HepG2 (cell line): ENCODE measurements at regions not wholly inside any gene's neighbourhood (a gene's known extent, or its start where the extent isn't known, plus 50 kb on each side); places are given as distances from the start of the nearest gene placed in this dataset.

ENCODE experiments used
- ATAC-seq: fragments of 200-7000 bp; cut with Tn5 transposase; 3 replicates; pipeline ENCODE4 v1.9.1; 2020; ENCODE audit warnings: mild to moderate bottlenecking, moderate library complexity
- BruUV-seq: library from RNA; stranded (reverse); fragments of 400-500 nt; replicated peaks from 2 replicates; lab custom pipeline; 2021; lab: Mats Ljungman, UMichigan
- CTCF ChIA-PET: fragments of 300-600 bp; formaldehyde crosslinking; extraction: SDS; loops from one replicate; lab custom pipeline; 2021; ENCODE audit warnings: low total read pairs, inconsistent platforms, low intra/inter-chr PET ratio; lab: Yijun Ruan, JAX
- POLR2A ChIA-PET: fragments of 350-600 bp; sonication (Branson Sonifier 250); formaldehyde crosslinking; loops from one replicate; lab custom pipeline; 2020; ENCODE audit warnings: antibody characterized with exemption, inconsistent platforms; lab: Yijun Ruan, JAX
- DNase-seq: peaks from one replicate; pipeline ENCODE4 v3.0.0-alpha.2; 2015; ENCODE audit warnings: low spot score
- FAIRE-seq: peaks from 3 replicates; lab custom pipeline; 2011; peaks lifted over from hg19 to GRCh38; lab: Jason Lieb, UNC
- H2AFZ ChIP-seq: one replicate; pipeline ENCODE4 v1.6.1; 2011; ENCODE audit warnings: low read length, inconsistent platforms
- H3K27ac ChIP-seq: fragments of 300-600 bp; 3 replicates; pipeline ENCODE4 v1.8.0; 2011; ENCODE audit warnings: mixed run types, mild to moderate bottlenecking, mixed read lengths, low read length, inconsistent platforms; ENCODE audit not compliant: insufficient read depth; ENCODE audit errors: extremely low read length
- H3K27me3 ChIP-seq, 2 experiments: fragments of 200-600 bp in 1 of 2; 2 replicates in 1 of 2; 3 replicates in 1 of 2; pipeline versions ENCODE4 v1.6.0 to v1.8.0; 2011; ENCODE audit warnings: low read length in 2 of 2, mild to moderate bottlenecking in 2 of 2, moderate library complexity in 2 of 2, inconsistent platforms in 1 of 2; ENCODE audit not compliant: insufficient read depth in 2 of 2, control insufficient read depth in 1 of 2
- H3K36me3 ChIP-seq, 2 experiments: fragments of 200-600 bp in 1 of 2; replicated peaks in 1 of 2; 2 replicates in 1 of 2; 3 replicates in 1 of 2; pipeline versions ENCODE4 v1.5.1 to v1.8.0; 2011; ENCODE audit warnings: low read length in 2 of 2, inconsistent platforms in 1 of 2; ENCODE audit not compliant: insufficient read depth in 2 of 2, control insufficient read depth in 1 of 2
- H3K4me1 ChIP-seq: 2 replicates; pipeline ENCODE4 v1.5.1; 2012; ENCODE audit warnings: low read length, inconsistent platforms; ENCODE audit not compliant: insufficient read depth
- H3K4me2 ChIP-seq: 2 replicates; pipeline ENCODE4 v1.6.0; 2011; ENCODE audit warnings: low read depth, low read length, inconsistent platforms
- H3K4me3 ChIP-seq, 3 experiments: fragments of 200-600 bp in 1 of 3; sonication (generic), shearing (Covaris generic) in 1 of 3; replicated peaks in 1 of 3; 2 replicates each; pipeline ENCODE4 v1.5.1; 2011 to 2016; ENCODE audit warnings: low read length in 3 of 3, inconsistent platforms in 2 of 3, low read depth in 2 of 3, mild to moderate bottlenecking in 2 of 3, control low read depth in 1 of 3, mixed read lengths in 1 of 3; ENCODE audit not compliant: insufficient read depth in 1 of 3
- H3K79me2 ChIP-seq: one replicate; pipeline ENCODE4 v1.6.1; 2011; ENCODE audit warnings: low read length, inconsistent platforms; ENCODE audit not compliant: insufficient read depth
- H3K9ac ChIP-seq: 2 replicates; pipeline ENCODE4 v1.6.0; 2011; ENCODE audit warnings: mild to moderate bottlenecking, low read depth, low read length, inconsistent platforms; ENCODE audit not compliant: insufficient read depth
- H3K9me3 ChIP-seq: 2 replicates; pipeline ENCODE4 v1.5.1; 2012; ENCODE audit warnings: mild to moderate bottlenecking, low read length
- H4K20me1 ChIP-seq: 2 replicates; pipeline ENCODE4 v1.6.0; 2011; ENCODE audit warnings: inconsistent platforms, mild to moderate bottlenecking, low read length, moderate library complexity; ENCODE audit not compliant: insufficient read depth
- ATF6 ChIP-seq: sonication (generic); formaldehyde crosslinking; conservative IDR thresholded peaks from 2 replicates; pipeline ENCODE4 v1.4.0; 2020; ENCODE audit warnings: missing genetic modification reagents
- CBX1 ChIP-seq: IDR thresholded peaks from one replicate; pipeline ENCODE4 v1.6.1; 2016; ENCODE audit warnings: antibody characterized with exemption, low read depth
- CBX5 ChIP-seq: sonication (generic); formaldehyde crosslinking; IDR thresholded peaks from 2 replicates; pipeline ENCODE4 v1.4.0; 2020; ENCODE audit warnings: missing genetic modification reagents, borderline replicate concordance
- CHCHD3 ChIP-seq: sonication (generic); formaldehyde crosslinking; IDR thresholded peaks from 2 replicates; pipeline ENCODE4 v1.8.0; 2022; ENCODE audit warnings: mild to moderate bottlenecking, missing genetic modification reagents, moderate library complexity
- HNRNPUL1 ChIP-seq: fragments of 200-400 bp; formaldehyde crosslinking; IDR thresholded peaks from 2 replicates; pipeline ENCODE4 v1.6.1; 2017; ENCODE audit warnings: low read depth, mild to moderate bottlenecking, low read length, moderate library complexity
- HOXA7 ChIP-seq: sonication (generic); formaldehyde crosslinking; IDR thresholded peaks from 2 replicates; pipeline ENCODE4 v1.8.1; 2022; ENCODE audit warnings: mild to moderate bottlenecking, missing genetic modification reagents, moderate library complexity
- MBD4 ChIP-seq: IDR thresholded peaks from 2 replicates; pipeline ENCODE4 v1.6.1; 2012; ENCODE audit warnings: low read length, inconsistent platforms, borderline replicate concordance
- PRDM10 ChIP-seq: sonication (generic); formaldehyde crosslinking; IDR thresholded peaks from 2 replicates; pipeline ENCODE4 v1.4.0; 2020; ENCODE audit warnings: low read depth, missing genetic modification reagents
- TGIF2 ChIP-seq: IDR thresholded peaks from 2 replicates; pipeline ENCODE4 v1.6.1; 2016; ENCODE audit warnings: control low read depth, missing compliant biosample characterization
- ZFP36L1 ChIP-seq: sonication (generic); formaldehyde crosslinking; IDR thresholded peaks from 2 replicates; pipeline ENCODE4 v1.8.0; 2022; ENCODE audit warnings: mild to moderate bottlenecking, missing genetic modification reagents, moderate library complexity
- ZNF747 ChIP-seq: sonication (generic); formaldehyde crosslinking; IDR thresholded peaks from 2 replicates; pipeline ENCODE4 v1.8.1; 2023; ENCODE audit warnings: missing genetic modification reagents, mild to moderate bottlenecking, borderline replicate concordance
- WGBS: methylation state at CpG from one replicate; pipeline ENCODE4 v1.1.6; 2017; ENCODE audit warnings: low lambda C conversion rate; 5-methylcytosine and 5-hydroxymethylcytosine counted together
- in situ Hi-C: cut with HindIII; loops from 2 replicates; pipeline ENCODE4 v1.10.0; 2017; ENCODE audit warnings: low pct_unique_long_range_greater_than_20kb; ENCODE audit not compliant: extremely low pct_ligation_motif_present
- intact Hi-C: fragments of 100-400 bp; cut with micrococcal nuclease; formaldehyde crosslinking; loops from one replicate; pipeline ENCODE4 v1.10.0; 2022; ENCODE audit not compliant: unreplicated experiment

DNA sequence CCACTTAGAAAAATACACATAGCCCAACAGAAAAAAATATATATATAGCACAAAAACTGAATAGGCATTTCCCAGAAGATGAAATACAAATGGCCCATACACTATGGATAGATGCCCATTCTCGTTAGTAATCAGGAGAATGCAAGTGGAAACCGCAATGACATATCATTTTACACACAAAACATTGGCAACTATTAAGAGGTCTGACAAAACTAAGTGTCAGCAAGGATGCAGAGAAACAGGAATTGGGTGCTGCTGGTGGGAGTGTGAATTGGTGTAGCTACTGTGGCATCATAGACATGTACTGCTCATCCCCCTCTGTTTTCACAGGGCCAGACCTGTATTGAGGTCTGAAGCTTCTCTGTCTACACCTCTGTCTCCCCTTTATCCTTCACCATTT, 320.0 kb downstream of the IDS start:
- Histone ChIP-seq H3K36me3 (no peaks in the 10 kb centered on the region), H3K4me1 (no peaks in the 10 kb centered on the region), H4K20me1 (no peaks in the 10 kb centered on the region), H3K9ac (no peak overlapping the region), H2AFZ (no peak overlapping the region), H3K79me2 (no peaks in the 10 kb centered on the region), H3K27ac (no peak overlapping the region), H3K4me2 (no peak overlapping the region), H3K4me3 (no peak overlapping the region), H3K27me3 (no peaks in the 10 kb centered on the region), H3K9me3 (no peaks in the 10 kb centered on the region)
- FAIRE-seq: no peak
- 4% methylated on average over 2 of the region's 2 CpGs for WGBS
- no peak for TF ChIP-seq CBX5 (CRISPR knock-in tag)
- no peak for ATAC-seq
- intact Hi-C loops: no loop called here
- no peak for DNase-seq
- ChIA-PET POLR2A (no interaction called here), CTCF (no interaction called here)
- in situ Hi-C loops: no loop called here
- BruUV-seq: no TSS peak

DNA sequence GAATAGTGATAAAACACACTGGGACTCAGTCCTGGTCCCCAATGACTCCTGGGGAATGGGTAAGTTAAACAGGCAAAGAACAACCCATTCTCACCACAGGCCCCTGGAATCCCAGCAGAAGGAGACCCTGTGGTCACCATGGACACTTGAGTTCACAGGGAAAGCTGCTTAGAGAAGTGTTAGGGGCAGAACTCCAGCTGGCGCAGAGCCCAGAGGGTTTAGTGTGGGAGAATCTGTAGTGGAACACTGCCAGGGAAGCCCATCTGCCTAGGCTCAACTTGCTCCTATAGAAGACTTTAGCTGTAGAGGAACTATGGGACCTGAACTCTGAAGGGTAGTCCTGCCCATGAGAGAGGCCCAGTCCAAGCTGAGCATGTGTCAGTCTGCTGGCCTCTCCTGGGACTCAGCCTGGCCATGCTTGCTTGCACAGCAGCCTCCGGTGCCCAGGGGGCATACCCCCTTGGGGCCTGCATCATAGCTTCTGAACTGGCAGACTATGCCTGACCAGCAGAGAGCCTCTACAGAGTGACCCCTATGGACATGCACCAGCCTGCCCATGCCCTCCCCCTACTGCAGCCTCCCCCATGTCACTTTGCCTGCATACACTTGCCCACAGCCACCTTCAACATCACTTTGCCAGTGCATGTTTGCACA, 343.5 kb downstream of the IDS start:
- intact Hi-C loops: no loop called here
- Histone ChIP-seq H3K79me2 (no peaks in the 10 kb centered on the region), H3K27me3 (no peaks in the 10 kb centered on the region), H3K9ac (no peak overlapping the region), H3K36me3 (no peaks in the 10 kb centered on the region), H3K4me2 (no peak overlapping the region), H3K4me1 (no peaks in the 10 kb centered on the region)
- ATAC-seq (no peak), FAIRE-seq (no peak)
- no TSS peak for BruUV-seq
- CTCF ChIA-PET: no interaction called here
- WGBS: no CpG with 5 or more reads among the region's 2 CpGs
- no peak for TF ChIP-seq CHCHD3 (CRISPR knock-in tag)
- no peak for TF ChIP-seq HOXA7
- TF ChIP-seq ZNF747: no peak
- TF ChIP-seq MBD4: no peak
- no peak for TF ChIP-seq ZFP36L1 (CRISPR knock-in tag)
- TF ChIP-seq CBX1: no peak
- no peak for TF ChIP-seq PRDM10 (CRISPR knock-in tag)
- TF ChIP-seq HNRNPUL1: no peak
- TF ChIP-seq ATF6: no peak
- TF ChIP-seq TGIF2 (CRISPR knock-in tag): no peak
- TF ChIP-seq, all 625 proteins: peak for 0
- Histone ChIP-seq H4K20me1 (no peaks in the 10 kb centered on the region), H2AFZ (no peak overlapping the region), H3K9me3 (peaks cover 12% of the 10 kb centered on the region; the same call in 1 of the 2 replicates), H3K4me3 (no peak overlapping the region), H3K27ac (no peak overlapping the region)
- no peak for DNase-seq
- POLR2A ChIA-PET: no interaction called here
- in situ Hi-C loops: no loop called here
